GM21825 (cell line): ENCODE measurements at regions not wholly inside any gene's neighbourhood (a gene's known extent, or its start where the extent isn't known, plus 50 kb on each side); places are given as distances from the start of the nearest gene placed in this dataset.

ENCODE experiments used
- ATAC-seq: cut with Tn5 transposase; IDR thresholded peaks from one replicate; pipeline ENCODE4 v1.9.1; 2021; ENCODE audit warnings: mild to moderate bottlenecking, moderate library complexity; ENCODE audit not compliant: unreplicated experiment

GRCh38 chr12:22893878-22894277 is 268.9 kb downstream of the ETNK1 start:
- ATAC-seq, result no peak

- ATAC-seq, result no peak
Observed at GRCh38 chr12:22899184-22899583, 274.2 kb downstream of the ETNK1 start.

- no peak for ATAC-seq
Observed at GRCh38 chr12:22900401-22900800, 275.4 kb downstream of the ETNK1 start.

GRCh38 chr12:22904485-22904884 is 279.5 kb downstream of the ETNK1 start:
- no peak for ATAC-seq

GRCh38 chr12:22916241-22916640 is 291.3 kb downstream of the ETNK1 start:
- no peak for ATAC-seq

- no peak for ATAC-seq
Observed at GRCh38 chr12:22916815-22917214, 291.8 kb downstream of the ETNK1 start.

- ATAC-seq, result no peak
Observed at GRCh38 chr12:22919883-22920282, 294.9 kb downstream of the ETNK1 start.

- ATAC-seq, result no peak
Observed at GRCh38 chr12:22923768-22924167, 298.8 kb downstream of the ETNK1 start.

- no peak for ATAC-seq
Observed at GRCh38 chr12:22924391-22924790, 299.4 kb downstream of the ETNK1 start.

- no peak for ATAC-seq
Observed at GRCh38 chr12:22925623-22926022, 300.7 kb downstream of the ETNK1 start.

GRCh38 chr12:22932431-22932830 is 307.5 kb downstream of the ETNK1 start:
- ATAC-seq, result no peak

- no peak for ATAC-seq
Observed at GRCh38 chr12:22935090-22935489, 310.1 kb downstream of the ETNK1 start.

- ATAC-seq, result no peak
Observed at GRCh38 chr12:22935501-22935900, 310.5 kb downstream of the ETNK1 start.

GRCh38 chr12:22938323-22938722 is 313.4 kb downstream of the ETNK1 start:
- no peak for ATAC-seq

- ATAC-seq, result no peak
Observed at GRCh38 chr12:22951206-22951605, 326.2 kb downstream of the ETNK1 start.

GRCh38 chr12:22956690-22957089 is 331.7 kb downstream of the ETNK1 start:
- no peak for ATAC-seq

- ATAC-seq, result no peak
Observed at GRCh38 chr12:22967171-22967570, 342.2 kb downstream of the ETNK1 start.

- no peak for ATAC-seq
Observed at GRCh38 chr12:22969521-22969920, 344.6 kb downstream of the ETNK1 start.

GRCh38 chr12:22971247-22971646 is 346.3 kb downstream of the ETNK1 start:
- no peak for ATAC-seq

- ATAC-seq, result no peak
Observed at GRCh38 chr12:22971701-22972191, 346.8 kb downstream of the ETNK1 start.

- ATAC-seq, result no peak
Observed at GRCh38 chr12:22974865-22975264, 349.9 kb downstream of the ETNK1 start.

- ATAC-seq, result no peak
Observed at GRCh38 chr12:22978962-22979361, 354.0 kb downstream of the ETNK1 start.

GRCh38 chr12:22979854-22980469 is 355.0 kb downstream of the ETNK1 start:
- no peak for ATAC-seq
